ENCODE measurements at regions not wholly inside any gene's neighbourhood (a gene's known extent, or its start where the extent isn't known, plus 50 kb on each side); places are given as distances from the start of the nearest gene placed in this dataset.
"Not testable (repeated sequence)": the region's sequence is repeated elsewhere in the genome, so short reads cannot be mapped to it uniquely, and the experiment has no call there.

- DNase-seq (ENCODE audit: low read depth): no peak
- no peak for TF ChIP-seq CTCF (IDR thresholded peaks at IDR 0.05; ENCODE audit: control insufficient read depth, extremely low read depth, insufficient read depth)
These were observed 535.8 kb downstream of the ZBBX start for GRCh38 chr3:166844329-166844728.

GRCh38 chr3:166842784-166843183 lies 537.3 kb downstream of the ZBBX start:
- DNase-seq (ENCODE audit: low read depth); H3K4me3 ChIP-seq (ENCODE audit: low read depth, low read length): not testable (repeated sequence)

More at GRCh38 chr3:166844329-166844728, 535.8 kb downstream of the ZBBX start:
- H3K4me3 ChIP-seq (ENCODE audit: low read depth, low read length): no peak overlapping the region

DNA sequence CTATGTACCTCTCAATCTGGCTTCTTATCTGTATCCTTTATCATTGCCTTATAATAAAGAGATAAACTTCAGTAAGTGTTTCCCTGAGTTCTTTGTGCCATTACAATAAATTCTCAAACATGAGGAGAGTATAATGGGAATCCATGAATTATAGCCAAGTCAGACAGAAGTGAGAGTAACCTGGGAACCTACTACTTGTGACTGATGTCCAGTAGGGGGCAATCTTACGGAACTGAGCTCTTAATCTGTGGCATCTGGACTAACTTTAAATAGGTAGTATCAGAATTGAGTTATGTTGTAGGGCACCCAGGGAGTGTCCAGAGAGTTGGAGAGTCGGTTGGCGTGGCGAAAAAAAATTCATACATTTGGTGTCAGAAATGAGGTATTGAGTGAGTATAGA lies 542.6 kb downstream of the ZBBX start:
- TF ChIP-seq CTCF (IDR thresholded peaks at IDR 0.05; ENCODE audit: control insufficient read depth, extremely low read depth, insufficient read depth): peak; percentile 35; the same call in 1 of the 2 replicates
- DNase-seq (ENCODE audit: low read depth): no peak
- H3K4me3 ChIP-seq (ENCODE audit: low read depth, low read length): no peak overlapping the region

DNA sequence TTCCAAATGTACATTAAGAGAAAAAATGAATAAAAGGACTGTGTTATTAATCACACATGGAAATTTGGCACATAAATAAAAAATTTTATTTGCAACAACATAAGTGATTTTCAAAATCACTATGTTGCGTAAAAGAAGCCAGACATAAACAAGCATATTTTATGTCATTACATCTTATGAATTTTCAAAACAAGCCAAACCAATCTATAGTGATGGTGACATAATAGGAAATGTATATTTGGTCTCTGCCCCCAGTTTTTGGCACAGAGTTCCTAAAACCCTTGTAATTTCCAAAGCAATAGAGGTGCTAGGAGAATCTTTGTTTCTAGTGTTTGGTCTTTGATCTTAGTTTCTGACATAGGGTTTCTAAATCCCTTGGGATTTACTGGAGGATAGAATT lies 543.3 kb downstream of the ZBBX start:
- no peak for TF ChIP-seq CTCF (IDR thresholded peaks at IDR 0.05; ENCODE audit: control insufficient read depth, extremely low read depth, insufficient read depth)
- no peak overlapping the region for H3K4me3 ChIP-seq (ENCODE audit: low read depth, low read length)
- DNase-seq (ENCODE audit: low read depth): no peak

DNA sequence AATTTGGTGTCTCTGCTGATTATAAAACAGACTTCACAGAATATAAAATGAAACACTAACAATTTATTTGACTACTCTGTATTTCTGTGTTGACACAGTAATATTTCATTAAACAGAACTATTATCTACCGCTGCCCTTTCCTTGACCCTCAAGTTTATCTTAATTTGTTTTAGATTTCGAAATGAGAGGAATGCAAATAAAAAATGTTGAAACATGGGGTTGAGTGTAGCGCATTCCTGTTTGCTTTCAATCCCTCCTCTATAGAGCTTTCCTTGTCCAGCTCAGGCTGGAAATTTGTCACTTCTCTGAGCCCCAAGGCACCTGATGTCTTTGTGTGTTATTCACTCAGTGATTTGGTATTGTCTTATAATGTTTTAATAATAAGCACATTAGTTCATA lies 550.2 kb downstream of the ZBBX start:
- peak; percentile 85 for DNase-seq (ENCODE audit: low read depth)
- H3K4me3 ChIP-seq (ENCODE audit: low read depth, low read length): no peak overlapping the region
- TF ChIP-seq CTCF (IDR thresholded peaks at IDR 0.05; ENCODE audit: control insufficient read depth, extremely low read depth, insufficient read depth): no peak

- TF ChIP-seq CTCF (IDR thresholded peaks at IDR 0.05; ENCODE audit: control insufficient read depth, extremely low read depth, insufficient read depth): no peak
- no peak overlapping the region for H3K4me3 ChIP-seq (ENCODE audit: low read depth, low read length)
- no peak for DNase-seq (ENCODE audit: low read depth)
These were observed 561.6 kb downstream of the ZBBX start for GRCh38 chr3:166818464-166818863.

DNA sequence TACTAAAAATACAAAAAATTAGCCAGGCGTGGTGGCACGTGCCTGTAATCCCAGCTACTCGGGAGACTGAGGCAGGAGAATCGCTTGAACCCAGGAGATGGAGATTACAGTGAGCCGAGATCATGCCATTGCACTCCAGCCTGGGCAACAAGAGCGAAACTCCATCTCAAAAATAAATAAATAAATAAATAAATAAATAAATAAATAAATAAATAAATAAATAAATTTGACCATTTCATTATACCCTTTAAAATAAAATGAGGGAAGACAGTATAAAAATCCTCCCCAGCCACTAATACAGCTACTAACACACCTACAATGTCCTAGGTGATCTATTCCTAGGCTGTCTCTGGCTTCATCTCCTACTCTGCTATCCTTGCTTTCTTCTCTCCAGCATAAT lies 562.8 kb downstream of the ZBBX start:
- DNase-seq (ENCODE audit: low read depth): not testable (repeated sequence)

GRCh38 chr3:166810741-166811445 lies 569.2 kb downstream of the ZBBX start:
- DNase-seq (ENCODE audit: low read depth): no peak
- no peak for TF ChIP-seq CTCF (IDR thresholded peaks at IDR 0.05; ENCODE audit: control insufficient read depth, extremely low read depth, insufficient read depth)

More for the DNA sequence above, 562.8 kb downstream of the ZBBX start:
- H3K4me3 ChIP-seq (ENCODE audit: low read depth, low read length): not testable (repeated sequence)

More at GRCh38 chr3:166810741-166811445, 569.2 kb downstream of the ZBBX start:
- no peak overlapping the region for H3K4me3 ChIP-seq (ENCODE audit: low read depth, low read length)
